ENCODE measurements at regions not wholly inside any gene's neighbourhood (a gene's known extent, or its start where the extent isn't known, plus 50 kb on each side); places are given as distances from the start of the nearest gene placed in this dataset.

DNA sequence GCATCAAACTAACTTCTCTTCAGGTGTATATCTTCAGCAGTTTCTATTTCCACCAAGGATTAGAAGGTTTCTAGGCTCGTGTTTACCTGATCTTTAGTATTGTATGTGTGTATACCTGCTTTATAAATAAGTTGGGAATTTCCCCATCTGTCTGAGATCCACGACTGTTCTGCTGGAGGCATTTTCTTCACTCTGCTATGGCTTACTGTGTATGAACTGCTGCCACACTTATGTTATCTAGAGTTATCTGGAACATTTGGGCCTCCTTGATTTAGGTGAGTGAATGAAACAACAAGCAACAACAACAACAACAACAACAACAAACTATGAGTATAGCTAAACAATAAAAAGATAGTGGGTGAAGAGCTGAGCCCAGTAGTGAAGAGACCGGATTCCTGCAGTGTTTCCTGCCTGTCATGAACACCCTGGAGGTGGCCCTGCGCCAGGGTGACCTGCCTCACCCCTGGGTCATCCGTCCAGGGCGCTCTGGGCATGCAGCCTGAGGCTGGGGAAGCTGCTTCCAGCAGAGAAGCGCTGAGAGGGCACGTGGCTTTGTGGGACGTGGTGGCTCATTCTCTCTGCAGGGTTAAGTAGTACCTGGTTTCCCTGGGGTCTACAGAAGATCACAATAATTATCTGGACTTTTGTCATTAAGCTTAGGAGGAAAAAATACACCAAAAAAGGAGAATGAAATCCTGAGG is 56.1 kb upstream of the GATA6 start (continued):
- TF ChIP-seq, protein P1, sequence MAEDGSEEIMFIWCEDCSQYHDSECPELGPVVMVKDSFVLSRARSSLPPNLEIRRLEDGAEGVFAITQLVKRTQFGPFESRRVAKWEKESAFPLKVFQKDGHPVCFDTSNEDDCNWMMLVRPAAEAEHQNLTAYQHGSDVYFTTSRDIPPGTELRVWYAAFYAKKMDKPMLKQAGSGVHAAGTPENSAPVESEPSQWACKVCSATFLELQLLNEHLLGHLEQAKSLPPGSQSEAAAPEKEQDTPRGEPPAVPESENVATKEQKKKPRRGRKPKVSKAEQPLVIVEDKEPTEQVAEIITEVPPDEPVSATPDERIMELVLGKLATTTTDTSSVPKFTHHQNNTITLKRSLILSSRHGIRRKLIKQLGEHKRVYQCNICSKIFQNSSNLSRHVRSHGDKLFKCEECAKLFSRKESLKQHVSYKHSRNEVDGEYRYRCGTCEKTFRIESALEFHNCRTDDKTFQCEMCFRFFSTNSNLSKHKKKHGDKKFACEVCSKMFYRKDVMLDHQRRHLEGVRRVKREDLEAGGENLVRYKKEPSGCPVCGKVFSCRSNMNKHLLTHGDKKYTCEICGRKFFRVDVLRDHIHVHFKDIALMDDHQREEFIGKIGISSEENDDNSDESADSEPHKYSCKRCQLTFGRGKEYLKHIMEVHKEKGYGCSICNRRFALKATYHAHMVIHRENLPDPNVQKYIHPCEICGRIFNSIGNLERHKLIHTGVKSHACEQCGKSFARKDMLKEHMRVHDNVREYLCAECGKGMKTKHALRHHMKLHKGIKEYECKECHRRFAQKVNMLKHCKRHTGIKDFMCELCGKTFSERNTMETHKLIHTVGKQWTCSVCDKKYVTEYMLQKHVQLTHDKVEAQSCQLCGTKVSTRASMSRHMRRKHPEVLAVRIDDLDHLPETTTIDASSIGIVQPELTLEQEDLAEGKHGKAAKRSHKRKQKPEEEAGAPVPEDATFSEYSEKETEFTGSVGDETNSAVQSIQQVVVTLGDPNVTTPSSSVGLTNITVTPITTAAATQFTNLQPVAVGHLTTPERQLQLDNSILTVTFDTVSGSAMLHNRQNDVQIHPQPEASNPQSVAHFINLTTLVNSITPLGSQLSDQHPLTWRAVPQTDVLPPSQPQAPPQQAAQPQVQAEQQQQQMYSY (CRISPR knock-in tag; IDR thresholded peaks at IDR 0.05): no peak
- TF ChIP-seq TEAD3 (CRISPR knock-in tag; optimal IDR thresholded peaks at IDR 0.05; ENCODE audit: borderline replicate concordance) (peak; percentile 38), NR2F1 (CRISPR knock-in tag; IDR thresholded peaks at IDR 0.05) (peak in 1 of 2 experiments; percentile 80; a peak in 1 of 4 replicates), ZNF556 (CRISPR knock-in tag; IDR thresholded peaks at IDR 0.05; ENCODE audit: borderline replicate concordance) (0 out of 2 replicates have a peak, but pooled peaks have one; percentile 28)

DNA sequence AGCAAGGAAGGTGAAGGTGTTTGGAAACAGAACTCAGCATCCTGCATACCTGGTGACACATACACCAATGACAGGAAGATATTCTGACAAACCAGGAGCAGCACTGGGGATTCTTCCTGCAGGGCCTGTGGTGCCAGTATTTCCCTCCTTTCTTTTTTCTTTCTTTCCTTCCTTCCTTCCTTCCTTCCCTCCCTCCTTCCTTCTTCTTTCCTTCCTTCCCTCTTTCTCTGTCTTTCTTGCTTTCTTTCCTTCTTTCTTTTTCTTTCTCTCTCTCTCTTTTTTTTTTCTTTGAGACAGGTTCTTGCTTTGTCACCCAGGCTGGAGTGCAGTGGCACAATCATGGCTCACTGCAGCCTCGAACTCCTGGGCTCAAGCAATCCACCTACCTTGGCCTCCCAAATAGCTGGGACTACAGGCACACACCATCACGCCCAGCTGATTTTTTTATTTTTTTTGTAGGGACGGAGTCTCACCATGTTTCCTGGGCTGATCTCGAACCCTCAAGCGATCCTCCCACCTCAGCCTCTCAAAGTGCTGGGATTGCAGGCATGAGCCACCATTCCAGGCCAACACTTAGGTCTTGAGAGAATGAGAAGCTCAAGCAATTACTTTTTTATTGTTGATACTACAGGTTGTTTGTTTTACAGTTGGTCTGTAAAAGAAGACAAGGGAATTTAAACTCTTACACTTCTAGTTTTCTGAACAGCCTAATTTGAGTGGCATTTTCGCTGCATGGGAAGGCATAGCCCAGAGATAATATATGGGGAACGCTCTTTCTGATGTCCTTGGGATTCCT is 54.7 kb upstream of the GATA6 start:
- H3K4me3 ChIP-seq (replicated peaks in 1 of 3; ENCODE audit: insufficient read depth in 1 of 3, low read depth in 2 of 3, low read length in 3 of 3): no peak overlapping the region
- no peak overlapping the region for H3K4me2 ChIP-seq (ENCODE audit: low read depth, low read length)
- no peak overlapping the region for H3K9ac ChIP-seq (ENCODE audit: insufficient read depth, low read depth, low read length)
- in situ Hi-C loops (cut with HindIII; ENCODE audit: extremely low pct_ligation_motif_present, low pct_unique_long_range_greater_than_20kb) (no loop called here), intact Hi-C loops (cut with micrococcal nuclease; ENCODE audit: unreplicated experiment) (loop anchor here (10.0 kb wide), 2 partner anchors 110 to 200 kb away; no protein-coding TSS in a partner anchor)
- H3K4me1 ChIP-seq (ENCODE audit: insufficient read depth, low read length): peaks cover 33% of the 10 kb centered on the region
- H3K27me3 ChIP-seq (ENCODE audit: control insufficient read depth in 1 of 2, insufficient read depth in 2 of 2, low read length in 2 of 2): peaks cover 0 to 5% of the 10 kb centered on the region in 2 experiments; a peak in 1 of 5 replicates
- ChIA-PET POLR2A (interaction anchor here (0.7 kb wide), 1 partner anchor 54 kb away, joined by 3 read pairs; no protein-coding TSS in a partner anchor), CTCF (ENCODE audit: low intra/inter-chr PET ratio, low total read pairs) (no interaction called here)
- ATAC-seq (no peak), FAIRE-seq (no peak), DNase-seq (ENCODE audit: low spot score) (no peak)
- H3K9me3 ChIP-seq (ENCODE audit: low read length): no peaks in the 10 kb centered on the region
- WGBS (ENCODE audit: low lambda C conversion rate): 71% methylated on average over 7 of the region's 7 CpGs
- H2AFZ ChIP-seq (ENCODE audit: low read length): no peak overlapping the region
- no TSS peak for BruUV-seq (replicated peaks)
- H3K79me2 ChIP-seq (ENCODE audit: insufficient read depth, low read length): no peaks in the 10 kb centered on the region
- H4K20me1 ChIP-seq (ENCODE audit: insufficient read depth, low read length): no peaks in the 10 kb centered on the region
- no peaks in the 10 kb centered on the region for H3K36me3 ChIP-seq (replicated peaks in 1 of 2; ENCODE audit: control insufficient read depth in 1 of 2, insufficient read depth in 2 of 2, low read length in 2 of 2)
- H3K27ac ChIP-seq (ENCODE audit: extremely low read length, insufficient read depth, low read length): no peak overlapping the region
- TF ChIP-seq PCBP2 (optimal IDR thresholded peaks at IDR 0.05; ENCODE audit: low read depth, low read length, poor library complexity, severe bottlenecking) (no peak), MAFG (CRISPR knock-in tag; IDR thresholded peaks at IDR 0.05) (no peak), ZNF558 (CRISPR knock-in tag; IDR thresholded peaks at IDR 0.05; ENCODE audit: borderline replicate concordance) (no peak), SRF (IDR thresholded peaks at IDR 0.05; ENCODE audit: low read depth, low read length) (no peak), ZKSCAN5 (CRISPR knock-in tag; IDR thresholded peaks at IDR 0.05) (no peak), EEA1 (CRISPR knock-in tag; IDR thresholded peaks at IDR 0.05; ENCODE audit: borderline replicate concordance) (no peak), THAP11 (CRISPR knock-in tag; IDR thresholded peaks at IDR 0.05) (no peak), ZNF878 (CRISPR knock-in tag; IDR thresholded peaks at IDR 0.05) (no peak), ZNF335 (CRISPR knock-in tag; IDR thresholded peaks at IDR 0.05) (no peak), ZNF180 (CRISPR knock-in tag; IDR thresholded peaks at IDR 0.05; ENCODE audit: borderline replicate concordance, low read depth) (no peak)
- TF ChIP-seq, protein P2, sequence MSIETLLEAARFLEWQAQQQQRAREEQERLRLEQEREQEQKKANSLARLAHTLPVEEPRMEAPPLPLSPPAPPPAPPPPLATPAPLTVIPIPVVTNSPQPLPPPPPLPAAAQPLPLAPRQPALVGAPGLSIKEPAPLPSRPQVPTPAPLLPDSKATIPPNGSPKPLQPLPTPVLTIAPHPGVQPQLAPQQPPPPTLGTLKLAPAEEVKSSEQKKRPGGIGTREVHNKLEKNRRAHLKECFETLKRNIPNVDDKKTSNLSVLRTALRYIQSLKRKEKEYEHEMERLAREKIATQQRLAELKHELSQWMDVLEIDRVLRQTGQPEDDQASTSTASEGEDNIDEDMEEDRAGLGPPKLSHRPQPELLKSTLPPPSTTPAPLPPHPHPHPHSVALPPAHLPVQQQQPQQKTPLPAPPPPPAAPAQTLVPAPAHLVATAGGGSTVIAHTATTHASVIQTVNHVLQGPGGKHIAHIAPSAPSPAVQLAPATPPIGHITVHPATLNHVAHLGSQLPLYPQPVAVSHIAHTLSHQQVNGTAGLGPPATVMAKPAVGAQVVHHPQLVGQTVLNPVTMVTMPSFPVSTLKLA (IDR thresholded peaks at IDR 0.05): no peak
- TF ChIP-seq, protein P3, sequence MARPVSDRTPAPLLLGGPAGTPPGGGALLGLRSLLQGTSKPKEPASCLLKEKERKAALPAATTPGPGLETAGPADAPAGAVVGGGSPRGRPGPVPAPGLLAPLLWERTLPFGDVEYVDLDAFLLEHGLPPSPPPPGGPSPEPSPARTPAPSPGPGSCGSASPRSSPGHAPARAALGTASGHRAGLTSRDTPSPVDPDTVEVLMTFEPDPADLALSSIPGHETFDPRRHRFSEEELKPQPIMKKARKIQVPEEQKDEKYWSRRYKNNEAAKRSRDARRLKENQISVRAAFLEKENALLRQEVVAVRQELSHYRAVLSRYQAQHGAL (CRISPR knock-in tag; IDR thresholded peaks at IDR 0.05; ENCODE audit: not compliant biosample characterization): no peak
